ENCODE measurements at regions not wholly inside any gene's neighbourhood (a gene's known extent, or its start where the extent isn't known, plus 50 kb on each side); places are given as distances from the start of the nearest gene placed in this dataset.
A peak's percentile ranks its signal among the peaks of the same experiment; 100 is the strongest.

DNA sequence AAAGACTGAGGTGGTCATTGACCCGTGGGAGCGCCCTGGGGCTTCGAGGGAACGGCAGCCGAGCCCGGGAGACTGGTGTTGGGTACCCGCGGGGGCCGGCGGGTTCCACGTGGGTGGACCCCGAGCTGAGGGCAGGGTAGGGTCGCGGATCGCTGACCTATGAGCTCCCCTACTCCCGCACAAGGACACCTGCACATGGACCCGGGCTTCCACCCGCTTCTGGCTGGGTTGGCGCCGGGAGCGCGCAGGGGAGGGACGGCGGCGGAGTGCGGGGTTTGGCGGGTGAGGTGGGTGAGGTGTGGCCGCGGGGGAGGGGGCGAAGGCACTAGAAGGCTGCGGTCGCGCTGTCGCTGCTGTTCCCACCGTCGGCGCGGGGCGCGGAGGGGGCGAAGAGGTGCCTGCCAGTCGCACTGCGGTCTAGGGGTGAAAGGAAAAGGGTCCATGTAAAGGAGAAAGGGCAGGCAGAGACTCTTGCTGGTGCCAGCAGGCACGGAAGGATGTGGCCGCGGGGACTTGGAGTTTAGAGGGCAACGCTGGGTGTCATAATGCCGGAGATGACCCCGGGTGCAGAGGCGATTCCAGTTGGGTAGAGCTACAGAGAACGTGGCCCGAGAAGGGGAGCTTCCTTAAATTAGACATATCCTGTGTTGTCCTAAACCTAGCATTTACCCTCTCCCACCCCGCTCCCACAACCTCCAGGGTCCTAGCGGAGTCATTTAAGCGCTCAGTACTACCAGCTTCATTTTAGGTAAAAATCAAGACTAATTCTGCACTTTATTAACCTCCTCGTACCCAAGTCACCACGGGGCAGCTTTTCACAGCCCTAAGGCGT, 245.9 kb upstream of the TOPAZ1 start:
- DNase-seq, result no peak

DNA sequence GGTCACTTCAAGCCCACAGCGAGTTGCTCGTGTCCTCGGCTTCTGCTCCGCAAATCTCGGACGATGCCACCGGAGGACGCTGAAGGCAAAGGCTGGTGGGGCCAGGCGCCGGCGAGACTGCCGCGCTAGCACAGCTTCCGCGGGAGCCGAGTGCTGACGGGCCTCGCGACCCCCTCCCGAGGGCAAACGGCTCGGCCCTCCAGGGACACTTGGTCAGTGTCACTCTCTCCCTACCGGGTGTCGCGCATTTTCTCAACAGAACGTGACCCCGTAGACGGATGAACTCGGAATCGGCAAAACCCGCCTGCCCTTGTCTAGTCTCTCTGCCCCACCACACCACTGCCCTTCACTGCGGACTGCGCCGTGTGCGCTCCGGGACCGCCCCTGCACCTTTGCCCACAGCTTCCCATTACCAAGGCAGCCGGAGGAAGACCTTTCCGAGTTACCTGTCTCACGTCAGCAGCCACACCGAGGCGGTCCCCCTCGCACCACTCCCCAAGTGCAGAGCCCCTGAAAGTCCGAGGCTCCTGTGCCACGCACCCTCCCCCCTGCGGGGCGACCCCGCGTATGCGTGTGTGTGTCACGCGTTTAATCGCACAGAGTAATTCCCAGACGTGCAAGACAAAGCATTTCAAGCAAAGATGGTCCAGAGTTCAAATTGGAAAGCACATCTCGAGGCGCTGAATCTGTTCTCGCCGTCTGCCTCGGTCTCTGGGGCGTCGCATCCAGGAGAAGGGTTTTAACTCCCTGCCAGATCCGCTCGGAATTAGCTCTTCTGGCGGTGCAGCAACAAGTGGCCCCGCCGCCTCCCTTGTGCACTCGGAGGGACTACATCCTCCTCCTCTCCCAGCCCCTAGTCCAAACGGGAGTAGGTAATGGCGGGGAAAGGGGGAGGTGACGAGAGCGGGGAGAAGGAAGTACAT, 245.0 kb upstream of the TOPAZ1 start:
- DNase-seq, result peak; percentile 61

DNA sequence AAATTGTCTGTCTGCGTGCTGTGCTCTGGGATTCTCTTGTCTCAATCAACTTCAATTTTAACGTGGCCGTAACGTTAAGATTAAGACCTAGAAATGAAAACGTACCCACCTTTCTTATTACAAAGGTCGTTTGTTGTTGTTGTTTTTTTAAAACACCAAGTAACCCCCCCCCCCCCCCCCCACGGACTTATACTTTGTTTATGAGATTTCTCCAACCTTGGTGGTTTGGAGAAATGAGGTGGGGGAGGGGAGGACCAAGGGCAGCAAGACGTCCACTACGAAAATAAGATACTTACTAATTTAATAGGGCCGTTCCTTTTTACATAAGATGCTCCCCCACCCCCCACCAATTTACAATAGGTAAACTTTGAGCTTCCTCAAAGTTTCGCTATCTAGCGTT, 244.4 kb upstream of the TOPAZ1 start:
- DNase-seq, result no peak

DNA sequence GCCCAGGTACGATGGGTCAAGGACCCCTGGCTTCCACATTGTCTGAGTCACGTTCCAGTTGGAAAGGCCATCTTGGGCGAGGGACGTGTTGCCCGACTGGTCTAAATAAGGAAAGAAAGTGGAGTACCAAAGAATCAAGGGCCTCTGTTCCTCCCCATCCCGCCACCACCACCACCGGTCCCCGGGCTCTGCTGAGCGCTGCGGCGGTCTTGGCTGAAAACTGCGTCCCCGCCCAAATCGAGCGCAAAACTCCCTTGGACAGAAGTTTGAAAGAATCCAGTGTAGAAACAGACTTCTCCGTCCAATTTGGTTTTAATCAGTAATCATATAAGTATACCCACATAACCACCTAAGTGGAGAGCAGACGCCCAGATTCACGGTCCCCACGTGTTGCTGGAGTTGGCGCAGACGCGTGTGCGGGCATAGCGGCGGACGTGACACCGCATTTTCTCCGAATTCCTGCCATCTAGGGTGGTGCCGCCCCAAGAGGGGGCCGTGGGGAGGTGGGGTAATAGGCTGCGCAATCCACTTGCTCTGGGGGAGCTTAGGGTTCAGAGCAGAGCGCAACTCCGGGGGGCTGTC, 243.8 kb upstream of the TOPAZ1 start:
- DNase-seq, result no peak

DNA sequence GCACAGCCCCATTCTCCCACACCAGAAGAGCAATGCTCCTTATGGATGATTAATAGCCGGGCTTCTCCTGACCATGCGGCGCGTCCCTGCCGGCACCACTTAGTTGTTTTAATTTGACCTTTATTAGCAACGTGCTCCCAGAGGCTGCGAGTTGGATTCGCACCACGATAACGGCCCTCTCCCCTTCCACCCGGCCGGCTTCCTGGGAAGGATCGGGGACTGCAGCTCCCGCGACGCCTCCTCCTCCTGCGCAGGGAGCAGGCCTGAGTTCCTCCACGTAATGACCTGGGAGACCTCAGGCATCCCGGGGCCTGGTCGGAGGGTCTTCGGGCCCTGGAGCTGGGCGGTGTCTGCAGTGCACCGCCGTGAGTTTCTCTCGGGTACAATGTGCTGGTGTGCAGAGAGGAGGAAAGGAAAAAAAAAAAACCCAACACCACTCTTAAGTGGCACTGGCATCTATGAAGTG, 243.3 kb upstream of the TOPAZ1 start:
- DNase-seq, result no peak

DNA sequence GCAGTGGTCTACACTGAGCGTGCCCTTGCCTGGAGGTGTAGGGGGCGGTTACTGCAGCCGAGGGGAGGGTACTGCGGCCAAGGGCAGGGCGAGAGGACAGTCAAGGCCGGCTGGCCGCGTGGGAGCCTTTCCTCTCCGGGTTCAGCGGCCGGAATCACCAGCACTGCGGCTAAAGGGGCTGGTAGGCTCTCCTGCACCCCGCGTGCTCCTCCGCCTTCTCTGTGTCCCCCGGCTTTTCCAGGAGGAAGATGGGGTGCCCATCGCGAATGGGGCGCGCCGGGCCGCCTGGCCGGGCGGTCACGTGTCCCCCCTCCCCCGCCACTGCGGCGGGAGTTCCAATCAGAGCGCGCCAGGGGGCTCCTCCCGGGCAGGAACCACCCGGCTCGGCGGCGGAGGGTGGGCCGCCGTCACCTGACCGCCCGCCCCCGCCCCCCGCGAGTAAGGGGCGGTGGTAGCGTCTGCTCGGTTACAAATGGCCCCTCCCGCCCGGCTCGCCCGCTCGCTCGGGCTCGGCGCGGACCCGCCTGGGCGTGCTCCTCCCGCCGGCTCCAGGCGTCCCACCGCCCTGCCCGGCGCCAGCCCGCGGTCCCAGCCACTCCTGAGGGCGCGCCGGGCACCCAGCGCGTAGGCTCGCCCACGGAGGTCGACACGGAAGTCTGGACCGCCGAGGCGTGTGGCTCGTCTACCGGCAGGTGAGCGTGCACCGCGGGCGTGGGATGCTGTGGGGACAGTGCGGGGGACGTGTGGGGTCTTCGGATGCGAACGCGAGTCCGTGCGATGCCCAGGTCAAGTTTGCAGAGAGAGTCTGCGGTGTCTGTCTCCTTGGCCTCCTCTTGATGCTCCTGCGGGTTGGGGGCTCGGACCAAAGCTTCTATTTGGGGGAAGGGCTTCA, 242.6 kb upstream of the TOPAZ1 start:
- DNase-seq, result peak; percentile 55

DNA sequence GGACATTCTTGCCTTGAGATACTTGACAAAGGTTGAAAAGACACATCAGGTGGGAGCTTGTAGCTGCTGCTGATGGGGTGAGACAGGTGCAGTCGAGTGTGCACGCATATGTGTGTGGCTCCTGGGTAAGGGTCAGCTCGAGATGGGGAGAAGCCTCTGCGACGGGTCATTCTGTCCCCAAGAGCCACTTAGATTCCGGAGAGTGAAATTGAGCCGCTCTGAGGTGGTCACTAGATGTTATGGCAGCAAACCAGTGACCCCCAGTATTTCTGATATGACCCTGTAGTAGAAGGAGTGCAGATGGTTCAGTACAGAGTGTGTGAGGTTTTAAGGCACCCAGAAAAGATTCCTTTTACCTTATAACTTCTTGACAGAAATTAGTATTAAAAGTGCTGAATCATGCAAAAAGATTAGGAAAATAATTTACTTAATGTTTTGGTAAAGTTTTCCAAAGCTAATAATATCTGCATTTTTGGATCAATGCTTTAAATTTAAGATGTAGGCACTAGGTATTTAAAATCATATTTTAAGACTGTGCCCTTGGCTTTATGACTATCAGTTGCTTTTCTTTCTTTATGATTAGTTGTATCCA, 241.9 kb upstream of the TOPAZ1 start:
- no peak for DNase-seq

DNA sequence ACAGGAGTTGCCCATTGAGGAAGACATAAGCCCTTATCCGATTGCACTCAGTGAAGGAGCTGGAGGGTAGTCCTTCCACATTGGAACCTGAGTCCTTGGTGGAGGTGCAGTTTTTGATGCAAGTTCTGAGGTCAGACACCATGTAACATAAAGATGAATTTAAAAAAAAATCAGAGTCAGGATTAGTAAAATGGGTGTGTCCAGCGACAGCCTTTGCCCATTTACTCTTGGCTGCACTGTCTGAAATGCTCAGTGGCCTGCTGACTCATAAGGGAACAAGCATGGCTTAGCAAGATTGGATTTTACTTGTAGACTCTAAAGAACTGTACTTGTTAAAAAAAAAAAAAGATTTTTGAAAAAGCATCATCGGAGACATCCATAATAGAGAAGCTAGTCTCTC, 241.1 kb upstream of the TOPAZ1 start:
- no peak for DNase-seq

DNA sequence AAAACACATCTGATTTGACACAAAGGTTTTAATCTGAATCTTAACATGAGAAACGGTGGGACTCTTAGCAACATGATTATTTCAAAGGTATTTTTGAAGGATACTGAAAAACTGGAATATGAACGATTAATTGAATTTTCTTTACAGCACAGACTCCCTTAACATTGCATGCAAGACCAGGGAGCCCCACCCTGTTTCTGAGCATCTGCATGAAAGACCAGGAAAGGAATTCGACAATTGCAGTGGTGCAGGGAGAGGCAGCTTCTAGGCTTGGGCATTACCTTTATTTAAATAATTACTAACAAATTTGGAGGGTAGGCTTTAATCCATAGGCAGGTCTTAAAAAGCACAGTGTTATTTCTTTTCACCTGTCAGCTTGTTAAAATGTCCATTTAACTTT, 240.6 kb upstream of the TOPAZ1 start:
- no peak for DNase-seq

DNA sequence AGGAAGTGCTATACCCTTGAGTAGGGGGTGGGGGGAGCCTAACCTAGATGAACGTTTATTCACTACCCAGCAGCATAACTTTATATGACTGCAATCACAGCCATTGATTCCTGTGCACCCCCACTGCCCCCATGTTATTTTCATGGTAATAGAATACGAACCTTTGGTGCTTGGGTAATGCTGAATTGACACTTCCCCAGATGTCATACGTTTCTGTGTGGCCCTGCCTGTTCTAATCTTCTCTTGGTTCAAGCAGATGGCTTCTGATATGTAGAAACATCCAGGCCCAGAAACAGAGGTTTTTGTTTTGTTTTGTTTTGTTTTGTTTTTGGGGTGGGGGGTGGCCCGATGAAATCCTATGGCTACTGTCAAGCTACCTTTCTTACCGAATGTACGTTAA, 237.9 kb upstream of the TOPAZ1 start:
- DNase-seq, result no peak

DNA sequence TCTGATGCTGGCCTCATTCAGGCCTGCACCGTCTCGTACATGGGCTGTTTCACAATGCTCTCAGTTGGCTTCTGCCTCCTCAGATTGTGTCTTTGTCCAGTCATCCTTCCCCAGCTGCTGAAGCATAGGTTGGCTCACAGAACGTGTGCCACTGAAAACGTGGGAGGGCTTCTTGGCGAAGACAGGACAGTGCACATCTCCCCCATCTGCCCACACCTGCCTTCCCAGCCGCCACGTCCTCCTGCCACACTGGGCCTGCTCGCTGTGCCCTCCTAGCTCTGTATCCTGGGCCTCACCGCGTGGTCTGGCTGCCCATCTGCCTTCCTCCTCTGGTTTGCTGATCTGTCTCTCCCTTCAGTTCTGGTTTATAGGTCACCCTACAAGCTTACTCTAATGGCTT, 230.0 kb upstream of the TOPAZ1 start:
- no peak for DNase-seq

DNA sequence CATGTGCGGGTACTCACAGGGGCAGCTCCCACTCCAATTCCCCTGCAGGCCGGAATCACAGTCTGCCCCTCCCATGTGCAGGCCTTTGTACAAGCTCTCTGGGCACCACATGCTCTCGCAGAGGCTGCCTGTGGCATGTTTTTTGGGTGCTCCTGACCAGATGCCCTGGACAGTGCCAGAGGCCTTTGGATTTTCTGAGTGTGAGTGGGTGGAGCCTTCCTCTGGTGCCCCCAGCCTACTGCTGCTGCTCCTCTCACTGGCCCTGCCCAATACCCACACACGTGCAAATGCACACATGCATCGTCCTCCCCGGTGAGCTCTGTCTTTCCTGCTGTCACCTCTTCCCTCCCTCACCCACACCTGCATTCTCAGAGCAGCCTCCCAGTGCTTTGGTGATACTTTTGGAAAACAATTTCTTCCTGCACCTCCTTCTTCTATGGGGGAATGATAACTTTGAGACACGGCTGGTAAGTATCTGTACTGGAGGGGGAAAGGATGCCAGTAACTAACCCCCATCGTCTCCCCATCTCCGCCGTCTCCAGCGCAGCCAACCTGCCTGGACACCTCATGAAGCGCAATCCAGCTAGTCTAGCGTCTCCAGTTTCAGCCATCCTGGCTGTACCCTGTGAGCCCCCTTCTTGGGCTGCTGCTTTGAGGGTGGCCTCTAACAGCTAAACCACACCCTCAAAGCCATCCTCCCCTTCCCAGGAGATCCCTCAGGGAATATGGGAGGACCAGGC, 229.4 kb upstream of the TOPAZ1 start:
- no peak for DNase-seq

DNA sequence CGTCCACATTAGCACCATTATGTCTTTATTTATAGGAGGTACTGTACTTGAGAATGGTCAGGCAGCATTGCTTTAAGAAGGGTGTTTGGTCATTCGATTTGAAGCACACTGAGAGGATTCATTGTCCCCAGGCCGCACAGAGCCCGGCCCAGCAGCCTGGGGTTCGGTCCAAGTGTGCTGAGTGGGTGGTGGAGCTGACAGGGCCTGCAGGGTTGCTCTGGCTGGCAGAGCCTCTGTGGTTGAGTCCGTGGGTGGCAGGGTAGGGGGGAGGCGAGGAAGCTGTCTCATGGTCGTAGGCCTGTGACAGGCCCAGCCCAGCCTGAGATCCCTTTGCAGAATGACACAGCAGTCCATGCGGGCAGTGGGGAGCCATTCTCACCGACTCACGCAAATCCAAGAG, 227.7 kb upstream of the TOPAZ1 start:
- no peak for DNase-seq

DNA sequence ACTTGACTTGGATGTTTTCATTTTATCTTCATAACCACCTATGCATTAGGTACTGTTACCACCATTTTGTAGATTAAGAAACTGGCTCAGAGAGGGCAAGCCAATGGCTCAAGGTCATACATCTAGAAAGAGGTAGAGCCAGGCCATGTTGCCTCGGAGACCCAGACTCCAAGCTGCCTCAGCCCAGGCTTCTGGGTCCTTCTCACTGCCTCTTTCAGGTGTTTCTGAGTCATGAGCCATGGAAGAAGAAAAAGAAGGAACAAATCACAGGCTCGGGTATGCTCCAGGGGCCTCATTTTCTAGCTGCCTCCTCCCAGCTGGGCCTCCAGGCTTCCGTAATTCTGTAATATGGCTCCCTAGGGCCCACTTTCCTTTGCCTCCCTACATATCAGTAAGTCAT, 226.5 kb upstream of the TOPAZ1 start:
- DNase-seq, result no peak

DNA sequence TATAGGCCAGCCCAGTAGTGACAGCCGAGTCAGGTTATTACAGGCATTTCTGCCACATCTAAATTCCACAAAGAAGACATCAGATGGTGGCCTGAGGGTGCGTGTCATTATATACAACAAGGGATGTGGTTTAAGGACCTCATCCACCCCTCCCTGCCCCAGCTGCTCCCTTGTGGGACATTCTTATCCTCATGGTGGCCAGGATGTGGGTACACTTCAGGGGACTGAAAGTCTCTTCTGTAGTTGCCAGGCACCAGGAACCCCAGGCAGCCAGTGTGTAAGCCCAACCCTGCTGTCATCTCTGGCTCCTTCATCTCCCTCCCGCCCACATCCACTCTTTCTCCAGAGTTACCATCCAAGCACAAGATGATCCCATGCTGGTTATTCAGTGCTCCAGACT, 224.9 kb upstream of the TOPAZ1 start:
- DNase-seq, result no peak

DNA sequence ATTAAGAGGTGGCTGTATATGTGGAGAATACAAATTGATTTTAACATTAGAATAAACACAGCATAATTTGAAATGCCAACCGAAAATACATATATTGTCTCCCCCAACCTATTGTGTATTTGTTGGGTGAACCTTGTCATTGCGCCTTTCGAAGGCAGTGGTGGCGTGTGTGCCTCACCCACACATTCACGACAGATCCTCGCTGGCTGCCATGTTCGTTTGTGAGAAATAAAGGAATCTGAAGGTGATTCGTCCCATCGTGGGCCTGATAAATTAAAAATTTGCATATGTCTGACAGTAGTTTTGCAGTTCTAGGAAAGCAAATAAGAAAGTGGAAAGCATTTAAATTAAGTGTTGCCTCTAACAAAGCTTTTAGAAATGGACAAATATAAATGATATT, 222.8 kb upstream of the TOPAZ1 start:
- DNase-seq, result no peak

DNA sequence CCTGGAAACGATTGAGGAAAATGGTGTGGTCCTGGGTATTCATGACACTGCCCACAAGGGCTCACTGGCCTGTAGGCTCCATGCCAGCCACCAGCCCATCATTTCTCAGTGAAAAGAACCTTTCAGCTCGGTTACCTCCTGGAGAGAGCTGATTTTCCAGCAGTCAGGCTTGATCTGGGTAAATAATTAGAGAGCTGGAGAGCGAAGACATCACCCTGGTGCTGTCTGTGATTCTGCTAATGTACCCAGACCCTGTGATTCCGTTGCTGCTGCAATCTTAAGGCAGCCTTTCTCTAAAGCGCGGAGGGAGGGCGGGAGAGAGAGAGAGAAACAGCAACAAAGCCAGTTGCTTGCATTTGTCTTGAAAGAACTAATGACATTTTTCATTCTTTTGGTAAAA, 221.9 kb upstream of the TOPAZ1 start:
- no peak for DNase-seq

DNA sequence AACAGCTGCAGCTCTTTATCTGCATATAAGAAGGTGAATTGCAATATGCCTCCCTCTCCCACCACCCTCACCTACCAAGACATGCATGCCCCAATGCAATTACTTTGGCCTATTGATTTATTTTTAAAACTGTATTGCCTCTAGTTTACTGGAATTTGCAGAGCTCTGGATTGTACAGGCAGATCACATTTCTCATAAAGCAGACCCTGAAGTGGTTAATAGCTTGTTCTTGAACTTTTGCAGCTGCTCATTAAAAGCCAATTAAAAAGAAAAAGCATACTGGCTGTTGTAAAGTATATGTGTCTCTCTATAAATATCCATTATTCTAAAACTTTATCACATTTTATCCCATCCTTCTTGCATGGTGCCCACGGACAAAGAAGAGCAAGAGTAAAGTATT, 221.5 kb upstream of the TOPAZ1 start:
- DNase-seq, result no peak

DNA sequence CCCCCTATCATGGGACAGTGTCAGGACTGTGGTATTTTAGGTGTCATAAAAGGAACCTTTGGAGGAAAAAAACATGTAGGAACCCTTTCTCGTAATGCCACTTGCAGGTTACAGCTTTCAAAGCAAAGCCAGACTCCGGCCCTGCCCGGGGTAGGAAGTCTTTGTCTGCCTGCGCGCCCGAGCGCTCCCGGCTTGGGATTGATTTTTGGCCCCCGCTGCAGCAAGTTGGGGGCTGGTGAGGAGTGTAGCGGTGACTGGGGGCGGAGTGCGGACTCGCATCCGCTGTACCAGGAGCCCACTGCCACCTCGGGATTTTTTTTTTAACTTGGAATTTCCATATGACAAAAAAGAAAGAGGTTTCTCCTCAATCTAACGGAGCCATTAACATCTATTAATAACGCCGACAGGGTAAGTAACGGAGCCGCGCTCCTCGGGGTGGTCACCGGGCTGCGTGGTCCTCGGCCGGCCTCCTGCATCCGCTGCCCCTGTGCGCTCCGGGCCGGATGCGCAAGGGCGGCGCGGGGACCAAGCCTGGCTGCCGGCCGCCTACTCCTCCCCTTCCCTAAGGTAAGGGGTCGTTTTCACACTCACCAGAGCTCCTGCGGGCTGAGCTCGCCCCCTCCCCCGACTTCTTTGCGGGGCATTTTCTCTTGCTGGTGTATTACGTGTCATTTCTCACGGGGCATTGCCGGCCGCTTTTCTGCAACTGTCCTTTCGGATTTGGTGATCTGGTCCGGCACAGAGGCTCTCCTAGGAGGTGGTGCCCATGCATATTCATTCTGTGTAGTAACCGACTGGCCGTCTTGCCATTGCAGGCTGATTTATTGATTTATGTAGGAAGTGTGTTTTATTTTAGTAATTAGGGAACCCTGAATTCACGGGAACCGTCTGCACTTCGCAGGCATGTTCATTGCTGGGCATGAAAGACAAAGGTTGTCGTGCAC, 219.8 kb upstream of the TOPAZ1 start:
- DNase-seq, result no peak

DNA sequence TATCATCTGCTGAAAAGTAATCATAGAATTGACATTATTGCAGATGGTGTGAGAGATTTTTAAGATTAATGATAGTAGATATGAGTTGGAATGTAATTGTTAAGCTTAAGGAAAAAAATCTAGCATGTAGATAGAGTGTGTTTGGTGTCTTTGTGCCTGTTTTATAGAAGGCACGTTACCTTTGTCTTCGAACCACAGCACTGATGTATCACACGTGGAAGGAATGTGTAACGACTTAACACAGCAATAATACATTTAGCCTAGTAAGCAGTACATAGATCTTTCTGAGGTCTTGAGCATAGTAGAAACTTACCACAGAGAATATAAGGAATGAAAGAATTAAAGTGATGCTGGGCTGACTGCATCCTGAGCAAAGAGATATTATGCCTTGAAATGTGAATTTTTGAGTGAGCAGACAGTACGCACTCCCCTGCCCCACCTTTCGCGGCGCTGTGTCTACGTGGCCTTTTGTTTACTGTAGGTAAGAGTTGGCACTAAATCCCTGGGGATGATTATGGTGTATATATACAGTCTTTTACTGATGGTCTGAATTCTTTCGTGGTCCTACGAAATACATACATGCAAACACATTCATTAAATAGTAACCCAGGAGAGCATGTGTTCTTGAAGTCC, 217.6 kb upstream of the TOPAZ1 start:
- no peak for DNase-seq

All from right forelimb (tissue), 1 donor.